ENCODE measurements at regions not wholly inside any gene's neighbourhood (a gene's known extent, or its start where the extent isn't known, plus 50 kb on each side); places are given as distances from the start of the nearest gene placed in this dataset.
"Not testable (repeated sequence)": the region's sequence is repeated elsewhere in the genome, so short reads cannot be mapped to it uniquely, and the experiment has no call there.

DNA sequence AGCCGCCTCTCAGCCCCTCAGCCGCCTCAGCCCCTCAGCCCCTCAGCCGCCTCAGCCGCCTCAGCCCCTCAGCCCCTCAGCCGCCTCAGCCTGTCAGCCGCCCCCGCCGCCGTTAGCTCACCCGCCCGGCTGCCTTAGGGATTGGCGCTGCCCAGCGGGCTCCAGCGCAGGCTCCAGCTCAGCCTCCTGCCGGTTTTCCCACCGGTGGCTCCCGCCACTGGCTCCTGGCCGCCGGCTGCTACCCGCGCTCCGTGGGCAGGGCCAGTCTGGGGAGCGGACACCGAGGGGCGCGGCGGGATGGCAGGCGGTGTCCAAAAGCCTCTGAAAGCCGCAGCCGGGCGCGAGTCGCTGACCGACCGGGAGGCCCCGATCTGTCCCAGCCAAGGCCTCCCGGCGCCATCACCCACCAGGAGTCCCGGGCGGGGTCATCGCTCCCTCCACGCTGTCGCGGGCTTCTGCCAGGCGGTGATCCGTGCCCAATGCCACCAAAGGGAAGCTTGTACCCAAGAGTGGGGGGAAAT lies 1532.7 kb downstream of the REEP3 start:
- not testable (repeated sequence) for TF ChIP-seq ZNF423 (tag by site-specific recombination; IDR thresholded peaks at IDR 0.05); ZNF112 (tag by site-specific recombination; IDR thresholded peaks at IDR 0.05); ZNF777 (tag by site-specific recombination; IDR thresholded peaks at IDR 0.05; ENCODE audit: borderline replicate concordance); ZBTB8A (tag by site-specific recombination; IDR thresholded peaks at IDR 0.05); ZEB2 (tag by site-specific recombination; IDR thresholded peaks at IDR 0.05); REST (tag by site-specific recombination; IDR thresholded peaks at IDR 0.05); ZNF335 (tag by site-specific recombination; conservative IDR thresholded peaks at IDR 0.05); YY1 (tag by site-specific recombination; IDR thresholded peaks at IDR 0.05)
- TF ChIP-seq, protein P1, sequence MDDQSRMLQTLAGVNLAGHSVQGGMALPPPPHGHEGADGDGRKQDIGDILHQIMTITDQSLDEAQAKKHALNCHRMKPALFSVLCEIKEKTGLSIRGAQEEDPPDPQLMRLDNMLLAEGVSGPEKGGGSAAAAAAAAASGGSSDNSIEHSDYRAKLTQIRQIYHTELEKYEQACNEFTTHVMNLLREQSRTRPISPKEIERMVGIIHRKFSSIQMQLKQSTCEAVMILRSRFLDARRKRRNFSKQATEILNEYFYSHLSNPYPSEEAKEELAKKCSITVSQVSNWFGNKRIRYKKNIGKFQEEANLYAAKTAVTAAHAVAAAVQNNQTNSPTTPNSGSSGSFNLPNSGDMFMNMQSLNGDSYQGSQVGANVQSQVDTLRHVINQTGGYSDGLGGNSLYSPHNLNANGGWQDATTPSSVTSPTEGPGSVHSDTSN (CRISPR knock-in tag; IDR thresholded peaks at IDR 0.05) = not testable (repeated sequence)
- TF ChIP-seq, protein P2, sequence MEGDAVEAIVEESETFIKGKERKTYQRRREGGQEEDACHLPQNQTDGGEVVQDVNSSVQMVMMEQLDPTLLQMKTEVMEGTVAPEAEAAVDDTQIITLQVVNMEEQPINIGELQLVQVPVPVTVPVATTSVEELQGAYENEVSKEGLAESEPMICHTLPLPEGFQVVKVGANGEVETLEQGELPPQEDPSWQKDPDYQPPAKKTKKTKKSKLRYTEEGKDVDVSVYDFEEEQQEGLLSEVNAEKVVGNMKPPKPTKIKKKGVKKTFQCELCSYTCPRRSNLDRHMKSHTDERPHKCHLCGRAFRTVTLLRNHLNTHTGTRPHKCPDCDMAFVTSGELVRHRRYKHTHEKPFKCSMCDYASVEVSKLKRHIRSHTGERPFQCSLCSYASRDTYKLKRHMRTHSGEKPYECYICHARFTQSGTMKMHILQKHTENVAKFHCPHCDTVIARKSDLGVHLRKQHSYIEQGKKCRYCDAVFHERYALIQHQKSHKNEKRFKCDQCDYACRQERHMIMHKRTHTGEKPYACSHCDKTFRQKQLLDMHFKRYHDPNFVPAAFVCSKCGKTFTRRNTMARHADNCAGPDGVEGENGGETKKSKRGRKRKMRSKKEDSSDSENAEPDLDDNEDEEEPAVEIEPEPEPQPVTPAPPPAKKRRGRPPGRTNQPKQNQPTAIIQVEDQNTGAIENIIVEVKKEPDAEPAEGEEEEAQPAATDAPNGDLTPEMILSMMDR (tag by site-specific recombination; IDR thresholded peaks at IDR 0.05) = not testable (repeated sequence)
- TF ChIP-seq, protein P3, sequence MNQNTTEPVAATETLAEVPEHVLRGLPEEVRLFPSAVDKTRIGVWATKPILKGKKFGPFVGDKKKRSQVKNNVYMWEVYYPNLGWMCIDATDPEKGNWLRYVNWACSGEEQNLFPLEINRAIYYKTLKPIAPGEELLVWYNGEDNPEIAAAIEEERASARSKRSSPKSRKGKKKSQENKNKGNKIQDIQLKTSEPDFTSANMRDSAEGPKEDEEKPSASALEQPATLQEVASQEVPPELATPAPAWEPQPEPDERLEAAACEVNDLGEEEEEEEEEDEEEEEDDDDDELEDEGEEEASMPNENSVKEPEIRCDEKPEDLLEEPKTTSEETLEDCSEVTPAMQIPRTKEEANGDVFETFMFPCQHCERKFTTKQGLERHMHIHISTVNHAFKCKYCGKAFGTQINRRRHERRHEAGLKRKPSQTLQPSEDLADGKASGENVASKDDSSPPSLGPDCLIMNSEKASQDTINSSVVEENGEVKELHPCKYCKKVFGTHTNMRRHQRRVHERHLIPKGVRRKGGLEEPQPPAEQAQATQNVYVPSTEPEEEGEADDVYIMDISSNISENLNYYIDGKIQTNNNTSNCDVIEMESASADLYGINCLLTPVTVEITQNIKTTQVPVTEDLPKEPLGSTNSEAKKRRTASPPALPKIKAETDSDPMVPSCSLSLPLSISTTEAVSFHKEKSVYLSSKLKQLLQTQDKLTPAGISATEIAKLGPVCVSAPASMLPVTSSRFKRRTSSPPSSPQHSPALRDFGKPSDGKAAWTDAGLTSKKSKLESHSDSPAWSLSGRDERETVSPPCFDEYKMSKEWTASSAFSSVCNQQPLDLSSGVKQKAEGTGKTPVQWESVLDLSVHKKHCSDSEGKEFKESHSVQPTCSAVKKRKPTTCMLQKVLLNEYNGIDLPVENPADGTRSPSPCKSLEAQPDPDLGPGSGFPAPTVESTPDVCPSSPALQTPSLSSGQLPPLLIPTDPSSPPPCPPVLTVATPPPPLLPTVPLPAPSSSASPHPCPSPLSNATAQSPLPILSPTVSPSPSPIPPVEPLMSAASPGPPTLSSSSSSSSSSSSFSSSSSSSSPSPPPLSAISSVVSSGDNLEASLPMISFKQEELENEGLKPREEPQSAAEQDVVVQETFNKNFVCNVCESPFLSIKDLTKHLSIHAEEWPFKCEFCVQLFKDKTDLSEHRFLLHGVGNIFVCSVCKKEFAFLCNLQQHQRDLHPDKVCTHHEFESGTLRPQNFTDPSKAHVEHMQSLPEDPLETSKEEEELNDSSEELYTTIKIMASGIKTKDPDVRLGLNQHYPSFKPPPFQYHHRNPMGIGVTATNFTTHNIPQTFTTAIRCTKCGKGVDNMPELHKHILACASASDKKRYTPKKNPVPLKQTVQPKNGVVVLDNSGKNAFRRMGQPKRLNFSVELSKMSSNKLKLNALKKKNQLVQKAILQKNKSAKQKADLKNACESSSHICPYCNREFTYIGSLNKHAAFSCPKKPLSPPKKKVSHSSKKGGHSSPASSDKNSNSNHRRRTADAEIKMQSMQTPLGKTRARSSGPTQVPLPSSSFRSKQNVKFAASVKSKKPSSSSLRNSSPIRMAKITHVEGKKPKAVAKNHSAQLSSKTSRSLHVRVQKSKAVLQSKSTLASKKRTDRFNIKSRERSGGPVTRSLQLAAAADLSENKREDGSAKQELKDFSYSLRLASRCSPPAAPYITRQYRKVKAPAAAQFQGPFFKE (tag by site-specific recombination; IDR thresholded peaks at IDR 0.05; ENCODE audit: borderline replicate concordance) = not testable (repeated sequence)
- TF ChIP-seq, protein P4, sequence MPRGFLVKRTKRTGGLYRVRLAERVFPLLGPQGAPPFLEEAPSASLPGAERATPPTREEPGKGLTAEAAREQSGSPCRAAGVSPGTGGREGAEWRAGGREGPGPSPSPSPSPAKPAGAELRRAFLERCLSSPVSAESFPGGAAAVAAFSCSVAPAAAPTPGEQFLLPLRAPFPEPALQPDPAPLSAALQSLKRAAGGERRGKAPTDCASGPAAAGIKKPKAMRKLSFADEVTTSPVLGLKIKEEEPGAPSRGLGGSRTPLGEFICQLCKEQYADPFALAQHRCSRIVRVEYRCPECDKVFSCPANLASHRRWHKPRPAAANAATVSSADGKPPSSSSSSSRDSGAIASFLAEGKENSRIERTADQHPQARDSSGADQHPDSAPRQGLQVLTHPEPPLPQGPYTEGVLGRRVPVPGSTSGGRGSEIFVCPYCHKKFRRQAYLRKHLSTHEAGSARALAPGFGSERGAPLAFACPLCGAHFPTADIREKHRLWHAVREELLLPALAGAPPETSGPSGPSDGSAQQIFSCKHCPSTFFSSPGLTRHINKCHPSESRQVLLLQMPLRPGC (tag by site-specific recombination; IDR thresholded peaks at IDR 0.05) = not testable (repeated sequence)
